Ovary (tissue), 3 donors: ENCODE measurements at regions not wholly inside any gene's neighbourhood (a gene's known extent, or its start where the extent isn't known, plus 50 kb on each side); places are given as distances from the start of the nearest gene placed in this dataset.

Experiments used
- EP300 ChIP-seq: sonication (generic); formaldehyde crosslinking; IDR thresholded peaks from one replicate; pipeline ENCODE4 v1.6.1; 2017; ENCODE audit warnings: antibody characterized with exemption
- POLR2A ChIP-seq: fragments of 450-650 bp; IDR thresholded peaks from one replicate; pipeline ENCODE4 v1.6.1; 2017; ENCODE audit warnings: antibody characterized with exemption, mild to moderate bottlenecking, moderate library complexity
- TF ChIP-seq, protein P1 (sequence below), 3 donors: fragments of 450-650 bp in 2 of 3; fragments of 200-600 bp in 1 of 3; IDR thresholded peaks; one replicate each; pipeline versions ENCODE4 v1.5.1 to v1.8.0; 2016 to 2022; ENCODE audit warnings: antibody characterized with exemption in 3 of 3, mild to moderate bottlenecking in 1 of 3
- donor health status: DM: no; HTN: no; CAD: no.

DNA sequence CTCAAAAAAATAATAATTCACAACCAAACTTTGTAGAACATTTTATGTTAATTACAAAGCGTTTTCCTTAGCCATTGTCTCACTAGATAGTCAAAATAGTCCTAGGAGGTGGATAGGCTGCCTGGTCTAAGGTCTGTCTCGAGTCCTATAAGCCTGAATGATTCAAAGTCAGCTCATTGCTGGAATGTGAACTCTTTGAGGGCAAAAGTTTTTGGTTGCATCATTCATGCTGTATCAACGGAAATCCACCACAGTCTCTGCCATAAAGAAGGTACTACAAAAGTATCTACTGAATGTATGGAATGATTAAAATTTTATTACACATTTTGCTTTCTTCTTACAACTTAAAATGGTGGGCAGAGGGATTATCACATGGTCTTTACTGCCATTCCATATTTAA is 387.3 kb upstream of the RARB start:
- TF ChIP-seq POLR2A, result no peak
- TF ChIP-seq, protein P1, sequence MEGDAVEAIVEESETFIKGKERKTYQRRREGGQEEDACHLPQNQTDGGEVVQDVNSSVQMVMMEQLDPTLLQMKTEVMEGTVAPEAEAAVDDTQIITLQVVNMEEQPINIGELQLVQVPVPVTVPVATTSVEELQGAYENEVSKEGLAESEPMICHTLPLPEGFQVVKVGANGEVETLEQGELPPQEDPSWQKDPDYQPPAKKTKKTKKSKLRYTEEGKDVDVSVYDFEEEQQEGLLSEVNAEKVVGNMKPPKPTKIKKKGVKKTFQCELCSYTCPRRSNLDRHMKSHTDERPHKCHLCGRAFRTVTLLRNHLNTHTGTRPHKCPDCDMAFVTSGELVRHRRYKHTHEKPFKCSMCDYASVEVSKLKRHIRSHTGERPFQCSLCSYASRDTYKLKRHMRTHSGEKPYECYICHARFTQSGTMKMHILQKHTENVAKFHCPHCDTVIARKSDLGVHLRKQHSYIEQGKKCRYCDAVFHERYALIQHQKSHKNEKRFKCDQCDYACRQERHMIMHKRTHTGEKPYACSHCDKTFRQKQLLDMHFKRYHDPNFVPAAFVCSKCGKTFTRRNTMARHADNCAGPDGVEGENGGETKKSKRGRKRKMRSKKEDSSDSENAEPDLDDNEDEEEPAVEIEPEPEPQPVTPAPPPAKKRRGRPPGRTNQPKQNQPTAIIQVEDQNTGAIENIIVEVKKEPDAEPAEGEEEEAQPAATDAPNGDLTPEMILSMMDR (IDR thresholded peaks at IDR 0.05), result no peak
- no peak for TF ChIP-seq EP300
